Sigmoid colon (tissue), 6 donors: ENCODE measurements at regions not wholly inside any gene's neighbourhood (a gene's known extent, or its start where the extent isn't known, plus 50 kb on each side); places are given as distances from the start of the nearest gene placed in this dataset.

ENCODE experiments used
- DNase-seq: peaks from one replicate; pipeline ENCODE4 v3.0.0-alpha.2; 2019
- H3K27ac ChIP-seq, 4 donors: fragments of 200-600 bp; sonication (generic); one replicate each; pipeline ENCODE4 v1.5.1; 2016 to 2019; ENCODE audit warnings: mild to moderate bottlenecking in 1 of 4
- H3K27me3 ChIP-seq, 3 donors: fragments of 200-600 bp; sonication (generic); one replicate each; pipeline ENCODE4 v1.5.1; 2019; ENCODE audit warnings: mild to moderate bottlenecking in 1 of 3
- H3K36me3 ChIP-seq, 4 donors: fragments of 200-600 bp; sonication (generic); one replicate each; pipeline ENCODE4 v1.5.1; 2016 to 2019
- H3K4me1 ChIP-seq, 4 donors: fragments of 200-600 bp; sonication (generic); one replicate each; pipeline ENCODE4 v1.5.1; 2017 to 2019
- H3K4me3 ChIP-seq, 4 donors: fragments of 200-600 bp; sonication (generic); one replicate each; pipeline ENCODE4 v1.5.1; 2017 to 2019; ENCODE audit warnings: mild to moderate bottlenecking in 2 of 4, moderate library complexity in 1 of 4
- H3K9me3 ChIP-seq, 4 donors: fragments of 200-600 bp in 3 of 4; sonication (generic) in 3 of 4; one replicate each; pipeline versions ENCODE4 v1.5.1 to v1.6.1; 2013 to 2019
- CTCF ChIP-seq, 4 experiments: fragments of 450-650 bp in 3 of 4; fragments of 200-600 bp in 1 of 4; IDR thresholded peaks; one replicate each; pipeline ENCODE4 v1.5.1; 2016 to 2019; ENCODE audit warnings: antibody characterized with exemption in 4 of 4, mild to moderate bottlenecking in 3 of 4, moderate library complexity in 2 of 4
- EP300 ChIP-seq, 4 donors: sonication (generic); formaldehyde crosslinking; IDR thresholded peaks; one replicate each; pipeline ENCODE4 v1.6.1; 2017; ENCODE audit warnings: antibody characterized with exemption in 4 of 4
- POLR2A ChIP-seq, 2 donors: fragments of 450-650 bp; IDR thresholded peaks; one replicate each; pipeline ENCODE4 v1.6.1; 2016; ENCODE audit warnings: antibody characterized with exemption in 2 of 2, mild to moderate bottlenecking in 2 of 2, moderate library complexity in 2 of 2
- POLR2AphosphoS5 ChIP-seq, 4 donors: sonication (generic); formaldehyde crosslinking; IDR thresholded peaks; one replicate each; pipeline ENCODE4 v1.6.1; 2017; ENCODE audit warnings: antibody characterized with exemption in 4 of 4
- WGBS, 2 donors: extraction: QIAGEN DNeasy Blood & Tissue Kit; methylation state at CpG; one replicate each; pipeline ENCODE4 v1.1.7; 2013; 5-methylcytosine and 5-hydroxymethylcytosine counted together
- intact Hi-C: fragments of 100-400 bp; cut with DNase I; formaldehyde crosslinking; loops from one replicate; pipeline ENCODE4 v1.15.1; 2023
- donor health status: healthy with polysubstance abuse.
- donor health status: healthy.

- 83 to 93% methylated on average over 6 of the region's 6 CpGs for WGBS, 2 donors
Measured at GRCh38 chr21:28834335-28835238, 158.1 kb downstream of the LTN1 start.

GRCh38 chr21:28833609-28834008 lies 159.1 kb downstream of the LTN1 start:
- WGBS, 2 donors = 92 to 93% methylated on average over 3 of the region's 3 CpGs
- Histone ChIP-seq H3K4me1 (no peaks in the 10 kb centered on the region), H3K9me3 (no peaks in the 10 kb centered on the region), H3K27ac (no peak overlapping the region), H3K36me3 (no peaks in the 10 kb centered on the region), H3K4me3 (no peak overlapping the region), H3K27me3 (no peaks in the 10 kb centered on the region)
- TF ChIP-seq POLR2AphosphoS5 (IDR thresholded peaks at IDR 0.05) (no peak), POLR2A (IDR thresholded peaks at IDR 0.05) (no peak), CTCF (IDR thresholded peaks at IDR 0.05) (no peak), EP300 (IDR thresholded peaks at IDR 0.05) (no peak)
- no peak for DNase-seq
- intact Hi-C loops = no loop called here

More at GRCh38 chr21:28834335-28835238, 158.1 kb downstream of the LTN1 start:
- Histone ChIP-seq H3K4me3 (no peak overlapping the region), H3K4me1 (no peaks in the 10 kb centered on the region), H3K27ac (no peak overlapping the region), H3K36me3 (no peaks in the 10 kb centered on the region), H3K9me3 (no peaks in the 10 kb centered on the region), H3K27me3 (no peaks in the 10 kb centered on the region)
- no peak for DNase-seq
- intact Hi-C loops = no loop called here
- TF ChIP-seq EP300 (IDR thresholded peaks at IDR 0.05) (no peak), POLR2AphosphoS5 (IDR thresholded peaks at IDR 0.05) (no peak), CTCF (IDR thresholded peaks at IDR 0.05) (no peak), POLR2A (IDR thresholded peaks at IDR 0.05) (no peak)

- Histone ChIP-seq H3K36me3 (no peaks in the 10 kb centered on the region), H3K27ac (no peak overlapping the region), H3K27me3 (no peaks in the 10 kb centered on the region), H3K4me1 (no peaks in the 10 kb centered on the region), H3K9me3 (no peaks in the 10 kb centered on the region), H3K4me3 (no peak overlapping the region)
- no peak for DNase-seq
- no peak for TF ChIP-seq CTCF (IDR thresholded peaks at IDR 0.05)
- intact Hi-C loops = no loop called here
- 57 to 84% methylated on average over 1 of the region's 1 CpG for WGBS, 2 donors
Measured at GRCh38 chr21:28833182-28833581, 159.5 kb downstream of the LTN1 start.

GRCh38 chr21:28832715-28833061 lies 160.0 kb downstream of the LTN1 start:
- WGBS, 2 donors = 91 to 94% methylated on average over 3 of the region's 3 CpGs
- intact Hi-C loops = no loop called here
- Histone ChIP-seq H3K27ac (no peak overlapping the region), H3K36me3 (no peaks in the 10 kb centered on the region), H3K9me3 (no peaks in the 10 kb centered on the region), H3K27me3 (no peaks in the 10 kb centered on the region), H3K4me3 (no peak overlapping the region), H3K4me1 (no peaks in the 10 kb centered on the region)
- TF ChIP-seq POLR2A (IDR thresholded peaks at IDR 0.05) (no peak), POLR2AphosphoS5 (IDR thresholded peaks at IDR 0.05) (no peak), CTCF (IDR thresholded peaks at IDR 0.05) (no peak), EP300 (IDR thresholded peaks at IDR 0.05) (no peak)
- no peak for DNase-seq
